Endodermal cell (in vitro differentiated cells): ENCODE measurements at regions not wholly inside any gene's neighbourhood (a gene's known extent, or its start where the extent isn't known, plus 50 kb on each side); places are given as distances from the start of the nearest gene placed in this dataset.

Experiments
- DNase-seq: peaks from one replicate; pipeline ENCODE4 v3.0.0-alpha.2; 2017
- H3K27ac ChIP-seq: 2 replicates; pipeline ENCODE4 v1.5.1; 2013; ENCODE audit warnings: mild to moderate bottlenecking, low read depth, low read length, moderate library complexity
- H3K27me3 ChIP-seq: 2 replicates; pipeline ENCODE4 v1.6.1; 2013; ENCODE audit warnings: mild to moderate bottlenecking, low read length, moderate library complexity; ENCODE audit not compliant: insufficient read depth, control insufficient read depth, poor library complexity, severe bottlenecking
- H3K36me3 ChIP-seq: 2 replicates; pipeline ENCODE4 v1.7.0; 2013; ENCODE audit warnings: mild to moderate bottlenecking, low read length, moderate library complexity; ENCODE audit not compliant: control insufficient read depth, insufficient read depth
- H3K4me1 ChIP-seq: one replicate; pipeline ENCODE4 v1.7.0; 2013; ENCODE audit warnings: low read length; ENCODE audit not compliant: control insufficient read depth, insufficient read depth
- H3K4me3 ChIP-seq: 2 replicates; pipeline ENCODE4 v1.5.1; 2013; ENCODE audit warnings: mild to moderate bottlenecking, low read length, moderate library complexity
- H3K9ac ChIP-seq: 2 replicates; pipeline ENCODE4 v1.6.1; 2013; ENCODE audit warnings: mild to moderate bottlenecking, low read length, moderate library complexity; ENCODE audit not compliant: poor library complexity, severe bottlenecking; ENCODE audit errors: extremely low read depth
- H3K9me3 ChIP-seq: 2 replicates; pipeline ENCODE4 v1.6.1; 2013; ENCODE audit warnings: mild to moderate bottlenecking, low read length, moderate library complexity; ENCODE audit not compliant: control insufficient read depth
- H3K27ac Mint-ChIP-seq: 2 replicates; pipeline ENCODE4 v1.8.0; 2020; ENCODE audit warnings: mixed read lengths
- H3K27me3 Mint-ChIP-seq: 2 replicates; pipeline ENCODE4 v1.8.0; 2021; ENCODE audit warnings: mild to moderate bottlenecking, mixed read lengths; ENCODE audit not compliant: insufficient read depth
- H3K36me3 Mint-ChIP-seq: 2 replicates; pipeline ENCODE4 v1.8.0; 2020; ENCODE audit warnings: low read depth, mixed read lengths
- H3K4me1 Mint-ChIP-seq: 2 replicates; pipeline ENCODE4 v1.8.0; 2020; ENCODE audit warnings: mixed read lengths
- H3K4me3 Mint-ChIP-seq: 2 replicates; pipeline ENCODE4 v1.8.0; 2020; ENCODE audit warnings: mild to moderate bottlenecking, moderate library complexity, mixed read lengths
- H3K9me3 Mint-ChIP-seq: 2 replicates; pipeline ENCODE4 v1.8.0; 2020; ENCODE audit warnings: mild to moderate bottlenecking, mixed read lengths
- CTCF ChIP-seq: fragments of 200-600 bp; sonication (generic); conservative IDR thresholded peaks from 2 replicates; pipeline ENCODE4 v1.5.0; 2021; ENCODE audit warnings: antibody characterized with exemption, mild to moderate bottlenecking
- WGBS, 2 experiments: methylation state at CpG; one replicate each; pipeline versions ENCODE4 v1.1.5 to v1.1.7; 2013; ENCODE audit warnings: missing lambda C conversion rate in 2 of 2, mixed read lengths in 1 of 2; ENCODE audit not compliant: insufficient coverage in 1 of 2, insufficient read length in 1 of 2; 5-methylcytosine and 5-hydroxymethylcytosine counted together

DNA sequence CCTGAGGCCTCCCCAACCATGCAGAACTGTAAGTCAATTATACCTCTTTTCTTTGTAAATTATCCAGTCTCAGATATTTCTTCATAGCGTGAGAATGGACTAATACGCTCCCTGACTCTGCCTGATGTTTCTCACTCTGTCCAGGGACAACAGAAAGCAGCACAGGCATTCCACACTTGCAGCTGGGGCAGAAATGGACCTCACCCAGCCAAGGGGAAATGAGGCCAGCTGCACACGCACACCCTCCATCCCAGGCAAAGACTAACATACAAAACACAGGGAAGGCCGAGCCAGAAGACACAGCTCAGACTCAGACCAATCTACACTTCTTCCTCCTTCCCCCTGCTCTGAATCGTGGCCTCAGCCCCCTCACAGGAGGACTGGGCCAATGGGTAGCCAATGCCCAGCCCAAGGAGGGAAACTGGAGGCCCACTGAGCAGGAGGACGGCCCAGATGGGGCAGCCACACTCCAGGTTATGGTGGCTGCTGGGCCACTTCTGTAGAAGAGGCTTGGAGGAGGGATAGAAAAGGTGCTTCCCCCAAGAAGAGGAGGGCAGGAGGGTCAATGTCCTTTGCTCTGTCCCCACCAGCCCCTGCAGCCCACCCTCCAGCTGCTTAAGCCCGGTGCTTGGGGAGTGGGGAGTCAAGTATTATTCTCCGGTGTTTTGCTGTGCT is 228.4 kb downstream of the NPHP4 start:
- Histone ChIP-seq H3K9ac (no peak overlapping the region), H3K36me3 (no peaks in the 10 kb centered on the region), H3K27ac (no peak overlapping the region), H3K27me3 (no peaks in the 10 kb centered on the region), H3K4me1 (no peaks in the 10 kb centered on the region), H3K9me3 (peaks cover 30% of the 10 kb centered on the region), H3K4me3 (no peak overlapping the region)
- Mint-ChIP-seq H3K4me3 (no peak overlapping the region), H3K36me3 (no peaks in the 10 kb centered on the region), H3K4me1 (peaks cover 11% of the 10 kb centered on the region), H3K27me3 (no peaks in the 10 kb centered on the region), H3K27ac (no peak overlapping the region), H3K9me3 (peaks cover 22% of the 10 kb centered on the region)
- no peak for DNase-seq
- WGBS, 2 experiments = 86 to 93% methylated on average over 2 to 8 of the region's 8 CpGs
- no peak for TF ChIP-seq CTCF

- no peaks in the 10 kb centered on the region for H3K4me1 Mint-ChIP-seq
- WGBS, 2 experiments = 89 to 96% methylated on average over 12 to 19 of the region's 19 CpGs
- TF ChIP-seq CTCF = no peak
- no peak overlapping the region for H3K4me3 Mint-ChIP-seq
- peaks cover 22% of the 10 kb centered on the region for H3K9me3 Mint-ChIP-seq
- no peak overlapping the region for H3K27ac ChIP-seq
- no peaks in the 10 kb centered on the region for H3K4me1 ChIP-seq
- no peak overlapping the region for H3K27ac Mint-ChIP-seq
- H3K9ac ChIP-seq = no peak overlapping the region
- DNase-seq = no peak
- peaks cover 30% of the 10 kb centered on the region for H3K9me3 ChIP-seq
- H3K27me3 ChIP-seq = no peaks in the 10 kb centered on the region
- H3K4me3 ChIP-seq = no peak overlapping the region
- no peaks in the 10 kb centered on the region for H3K36me3 Mint-ChIP-seq
- no peaks in the 10 kb centered on the region for H3K27me3 Mint-ChIP-seq
- no peaks in the 10 kb centered on the region for H3K36me3 ChIP-seq
These were observed 233.2 kb downstream of the NPHP4 start for GRCh38 chr1:5758859-5759578.

DNA sequence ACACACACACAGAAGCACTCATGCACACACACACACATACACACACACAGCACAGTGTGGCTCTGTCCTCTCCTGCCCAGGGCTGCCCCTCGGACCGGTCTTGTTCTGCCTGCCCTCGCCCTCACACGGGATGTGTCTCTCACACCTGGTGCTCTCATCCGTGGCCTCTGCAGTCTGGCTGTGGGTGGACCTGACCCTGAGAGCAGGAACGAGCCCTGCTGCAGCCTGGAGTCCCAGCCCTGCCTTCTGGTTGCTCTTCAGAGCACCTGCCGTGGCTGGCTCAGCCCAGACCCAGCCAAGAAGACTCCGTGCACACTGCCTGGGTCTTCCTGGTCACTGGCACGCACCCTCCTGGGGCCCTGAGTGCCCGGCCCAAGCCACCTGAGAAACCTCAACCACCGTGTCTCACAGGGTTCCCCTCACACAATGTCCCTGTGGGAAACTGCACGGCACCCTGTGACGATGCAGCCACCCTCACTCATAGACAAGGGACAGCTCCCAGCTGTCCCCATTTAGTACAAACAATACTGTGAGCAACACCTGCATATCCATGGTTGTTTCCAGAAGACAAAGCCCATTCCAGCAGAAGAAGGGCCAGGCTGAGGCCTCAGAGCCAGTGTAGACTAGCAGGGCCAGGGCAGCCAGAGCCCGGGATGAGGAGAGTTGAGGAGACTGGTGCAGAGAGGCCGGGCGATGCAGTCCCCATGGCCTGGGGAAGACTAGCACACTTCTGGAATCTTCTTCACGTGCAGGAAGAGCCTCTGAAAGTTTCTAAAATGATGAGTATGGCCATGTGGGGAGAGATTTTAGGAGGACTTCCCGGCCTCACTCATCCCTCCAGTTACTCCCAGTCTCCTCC is 234.0 kb downstream of the NPHP4 start:
- peaks cover 26% of the 10 kb centered on the region for H3K9me3 ChIP-seq
- H3K4me1 ChIP-seq = no peaks in the 10 kb centered on the region
- H3K9ac ChIP-seq = no peak overlapping the region
- no peaks in the 10 kb centered on the region for H3K36me3 ChIP-seq
- H3K4me3 ChIP-seq = no peak overlapping the region
- H3K9me3 Mint-ChIP-seq = peaks cover 15% of the 10 kb centered on the region
- no peaks in the 10 kb centered on the region for H3K4me1 Mint-ChIP-seq
- H3K27ac ChIP-seq = no peak overlapping the region
- no peaks in the 10 kb centered on the region for H3K27me3 ChIP-seq
- H3K27ac Mint-ChIP-seq = no peak overlapping the region
- H3K27me3 Mint-ChIP-seq = no peaks in the 10 kb centered on the region
- no peaks in the 10 kb centered on the region for H3K36me3 Mint-ChIP-seq
- 90 to 91% methylated on average over 12 to 18 of the region's 18 CpGs for WGBS, 2 experiments
- TF ChIP-seq CTCF = no peak
- no peak overlapping the region for H3K4me3 Mint-ChIP-seq
- no peak for DNase-seq
